ENCODE measurements at regions not wholly inside any gene's neighbourhood (a gene's known extent, or its start where the extent isn't known, plus 50 kb on each side); places are given as distances from the start of the nearest gene placed in this dataset.

DNA sequence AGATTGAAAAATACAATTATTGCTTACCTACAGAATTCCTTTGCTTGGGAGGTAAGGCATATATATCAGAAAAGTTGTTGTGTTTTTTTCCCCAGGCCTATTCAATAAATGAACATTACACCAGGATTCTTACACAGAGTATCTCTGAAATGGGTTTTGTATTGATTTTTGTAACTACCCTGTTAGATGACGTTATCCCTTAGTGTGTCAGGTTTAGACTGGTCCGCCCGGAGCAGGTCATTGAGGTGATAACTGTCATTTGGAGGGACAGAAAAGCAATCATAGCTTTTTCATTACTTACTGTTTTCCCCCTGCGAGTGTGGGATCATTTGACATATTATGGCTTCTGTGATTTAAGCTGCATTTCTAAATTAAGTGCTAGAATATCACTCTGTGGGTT is 715.2 kb upstream of the ADAMTS16 start:
- no peak for TF ChIP-seq ZNF555 (tag by site-specific recombination; conservative IDR thresholded peaks at IDR 0.05)
- no peak for TF ChIP-seq HOXA7 (CRISPR knock-in tag; IDR thresholded peaks at IDR 0.05; ENCODE audit: borderline replicate concordance)
- TF ChIP-seq, protein P1, sequence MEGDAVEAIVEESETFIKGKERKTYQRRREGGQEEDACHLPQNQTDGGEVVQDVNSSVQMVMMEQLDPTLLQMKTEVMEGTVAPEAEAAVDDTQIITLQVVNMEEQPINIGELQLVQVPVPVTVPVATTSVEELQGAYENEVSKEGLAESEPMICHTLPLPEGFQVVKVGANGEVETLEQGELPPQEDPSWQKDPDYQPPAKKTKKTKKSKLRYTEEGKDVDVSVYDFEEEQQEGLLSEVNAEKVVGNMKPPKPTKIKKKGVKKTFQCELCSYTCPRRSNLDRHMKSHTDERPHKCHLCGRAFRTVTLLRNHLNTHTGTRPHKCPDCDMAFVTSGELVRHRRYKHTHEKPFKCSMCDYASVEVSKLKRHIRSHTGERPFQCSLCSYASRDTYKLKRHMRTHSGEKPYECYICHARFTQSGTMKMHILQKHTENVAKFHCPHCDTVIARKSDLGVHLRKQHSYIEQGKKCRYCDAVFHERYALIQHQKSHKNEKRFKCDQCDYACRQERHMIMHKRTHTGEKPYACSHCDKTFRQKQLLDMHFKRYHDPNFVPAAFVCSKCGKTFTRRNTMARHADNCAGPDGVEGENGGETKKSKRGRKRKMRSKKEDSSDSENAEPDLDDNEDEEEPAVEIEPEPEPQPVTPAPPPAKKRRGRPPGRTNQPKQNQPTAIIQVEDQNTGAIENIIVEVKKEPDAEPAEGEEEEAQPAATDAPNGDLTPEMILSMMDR (tag by site-specific recombination; IDR thresholded peaks at IDR 0.05) = no peak
- no peak for TF ChIP-seq ZSCAN23 (tag by site-specific recombination; IDR thresholded peaks at IDR 0.05)
- TF ChIP-seq YY1 (tag by site-specific recombination; IDR thresholded peaks at IDR 0.05) = no peak
- TF ChIP-seq, protein P2, sequence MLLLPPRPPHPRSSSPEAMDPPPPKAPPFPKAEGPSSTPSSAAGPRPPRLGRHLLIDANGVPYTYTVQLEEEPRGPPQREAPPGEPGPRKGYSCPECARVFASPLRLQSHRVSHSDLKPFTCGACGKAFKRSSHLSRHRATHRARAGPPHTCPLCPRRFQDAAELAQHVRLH (tag by site-specific recombination; IDR thresholded peaks at IDR 0.05) = no peak
- TF ChIP-seq ZNF239 (tag by site-specific recombination; IDR thresholded peaks at IDR 0.05) = no peak
- TF ChIP-seq ZNF121 (tag by site-specific recombination; IDR thresholded peaks at IDR 0.05) = no peak
- TF ChIP-seq ZNF837 (tag by site-specific recombination; IDR thresholded peaks at IDR 0.05) = no peak
- TF ChIP-seq, protein P3, sequence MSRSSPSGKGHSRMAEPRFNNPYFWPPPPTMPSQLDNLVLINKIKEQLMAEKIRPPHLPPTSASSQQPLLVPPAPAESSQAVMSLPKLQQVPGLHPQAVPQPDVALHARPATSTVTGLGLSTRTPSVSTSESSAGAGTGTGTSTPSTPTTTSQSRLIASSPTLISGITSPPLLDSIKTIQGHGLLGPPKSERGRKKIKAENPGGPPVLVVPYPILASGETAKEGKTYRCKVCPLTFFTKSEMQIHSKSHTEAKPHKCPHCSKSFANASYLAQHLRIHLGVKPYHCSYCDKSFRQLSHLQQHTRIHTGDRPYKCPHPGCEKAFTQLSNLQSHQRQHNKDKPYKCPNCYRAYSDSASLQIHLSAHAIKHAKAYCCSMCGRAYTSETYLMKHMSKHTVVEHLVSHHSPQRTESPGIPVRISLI (tag by site-specific recombination; IDR thresholded peaks at IDR 0.05) = no peak
- TF ChIP-seq KLF16 (tag by site-specific recombination; IDR thresholded peaks at IDR 0.05) = no peak
